HK-2 (cell line): ENCODE measurements at regions not wholly inside any gene's neighbourhood (a gene's known extent, or its start where the extent isn't known, plus 50 kb on each side); places are given as distances from the start of the nearest gene placed in this dataset.
"Not testable (repeated sequence)": the region's sequence is repeated elsewhere in the genome, so short reads cannot be mapped to it uniquely, and the experiment has no call there.

Experiments
- DNase-seq: peaks from one replicate; pipeline ENCODE4 v3.0.0-alpha.2; 2018; ENCODE audit not compliant: unreplicated experiment

- no peak for DNase-seq
Observed at GRCh38 chr5:3341446-3342240, 254.0 kb upstream of the IRX1 start.

GRCh38 chr5:3340471-3340870 is 255.2 kb upstream of the IRX1 start:
- DNase-seq = no peak

GRCh38 chr5:3339798-3340115 is 255.9 kb upstream of the IRX1 start:
- no peak for DNase-seq

- DNase-seq = no peak
Observed at GRCh38 chr5:3339092-3339797, 256.4 kb upstream of the IRX1 start.

- no peak for DNase-seq
Observed at GRCh38 chr5:3337812-3338541, 257.7 kb upstream of the IRX1 start.

- DNase-seq = no peak
Observed at GRCh38 chr5:3336666-3337065, 259.0 kb upstream of the IRX1 start.

- DNase-seq = no peak
Observed at GRCh38 chr5:3335301-3335700, 260.3 kb upstream of the IRX1 start.

GRCh38 chr5:3333836-3334235 is 261.8 kb upstream of the IRX1 start:
- DNase-seq = no peak

- DNase-seq = no peak
Observed at GRCh38 chr5:3333105-3333504, 262.5 kb upstream of the IRX1 start.

GRCh38 chr5:3331819-3332218 is 263.8 kb upstream of the IRX1 start:
- no peak for DNase-seq

- DNase-seq = no peak
Observed at GRCh38 chr5:3330442-3330841, 265.2 kb upstream of the IRX1 start.

- no peak for DNase-seq
Observed at GRCh38 chr5:3329427-3329826, 266.2 kb upstream of the IRX1 start.

GRCh38 chr5:3326841-3327232 is 268.8 kb upstream of the IRX1 start:
- DNase-seq = no peak

GRCh38 chr5:3325972-3326840 is 269.4 kb upstream of the IRX1 start:
- DNase-seq = no peak

GRCh38 chr5:3325201-3325971 is 270.2 kb upstream of the IRX1 start:
- no peak for DNase-seq

- DNase-seq = no peak
Observed at GRCh38 chr5:3324421-3325101, 271.1 kb upstream of the IRX1 start.

- not testable (repeated sequence) for DNase-seq
Observed at GRCh38 chr5:3323966-3324365, 271.7 kb upstream of the IRX1 start.

GRCh38 chr5:3323144-3323543 is 272.5 kb upstream of the IRX1 start:
- DNase-seq = no peak

- DNase-seq = no peak
Observed at GRCh38 chr5:3322642-3323041, 273.0 kb upstream of the IRX1 start.

GRCh38 chr5:3321923-3322322 is 273.7 kb upstream of the IRX1 start:
- no peak for DNase-seq
